ENCODE measurements at regions not wholly inside any gene's neighbourhood (a gene's known extent, or its start where the extent isn't known, plus 50 kb on each side); places are given as distances from the start of the nearest gene placed in this dataset.

DNA sequence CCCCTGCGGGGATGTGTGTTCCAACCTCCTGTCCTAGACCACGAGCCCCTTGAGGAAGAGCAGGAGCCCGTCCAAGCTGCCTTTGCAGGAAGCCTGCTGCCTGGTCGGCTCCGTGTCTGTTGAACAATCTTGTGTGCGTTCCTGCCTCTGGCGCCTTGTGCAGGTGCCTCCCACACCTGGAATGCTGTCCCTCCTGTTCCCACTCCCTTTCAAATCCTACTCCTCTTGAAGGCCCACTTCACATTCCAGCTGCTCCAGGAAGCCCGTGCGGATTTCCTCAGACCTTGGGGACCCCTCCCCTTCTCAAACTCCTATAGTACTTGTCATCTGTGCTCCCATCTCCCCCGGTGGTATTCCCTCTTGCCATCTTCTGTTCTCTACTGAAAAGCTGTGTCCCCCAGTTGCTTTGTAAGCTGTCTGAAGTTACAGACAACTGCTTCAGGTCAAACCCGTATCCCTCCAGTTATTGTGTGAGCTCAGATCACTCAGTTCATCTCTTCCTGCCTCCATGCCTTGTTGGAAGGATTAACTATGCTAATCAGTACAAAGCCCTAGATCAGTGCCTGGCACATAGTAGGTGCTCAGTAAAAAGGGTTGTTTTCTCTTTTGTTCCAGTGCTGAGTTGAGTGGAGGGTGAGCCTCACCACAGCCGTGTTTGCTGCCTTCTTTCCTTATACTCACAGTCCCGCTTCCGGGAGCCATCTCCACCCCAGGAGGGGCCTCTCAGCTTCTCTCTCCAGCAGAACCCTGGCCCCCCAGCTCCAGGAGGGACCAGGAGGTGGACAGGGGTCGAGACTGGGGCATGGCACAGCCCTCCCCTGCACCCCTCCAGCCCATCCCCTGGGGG, 241.8 kb upstream of the CIBAR2 start:
- TF ChIP-seq CTCF (IDR thresholded peaks at IDR 0.05) (no peak), POLR2A (IDR thresholded peaks at IDR 0.05) (no peak)

Data from body of pancreas (tissue), 4 donors.